Transverse colon (tissue), 3 donors: ENCODE measurements at regions not wholly inside any gene's neighbourhood (a gene's known extent, or its start where the extent isn't known, plus 50 kb on each side); places are given as distances from the start of the nearest gene placed in this dataset.

ENCODE experiments used
- CTCF ChIP-seq, 5 experiments: fragments of 200-600 bp in 3 of 5; fragments of 450-650 bp in 2 of 5; sonication (generic) in 3 of 5; IDR thresholded peaks; 1 replicate in 2 of 5; 2 replicates in 3 of 5; pipeline ENCODE4 v1.5.1; 2016 to 2017; ENCODE audit warnings: antibody characterized with exemption in 5 of 5, inconsistent platforms in 3 of 5, mild to moderate bottlenecking in 2 of 5, moderate library complexity in 1 of 5
- POLR2A ChIP-seq: fragments of 450-650 bp; IDR thresholded peaks from one replicate; pipeline ENCODE4 v1.6.1; 2016; ENCODE audit warnings: antibody characterized with exemption, mild to moderate bottlenecking, moderate library complexity

- TF ChIP-seq CTCF (IDR thresholded peaks at IDR 0.05), result no peak
- no peak for TF ChIP-seq POLR2A
These were observed 197.8 kb downstream of the MATN1 start for GRCh38 chr1:30525631-30525970.
